ENCODE measurements at regions not wholly inside any gene's neighbourhood (a gene's known extent, or its start where the extent isn't known, plus 50 kb on each side); places are given as distances from the start of the nearest gene placed in this dataset.

- TF ChIP-seq CTCF (IDR thresholded peaks at IDR 0.05; ENCODE audit: low read length) = no peak
- no peak for TF ChIP-seq EZH2phosphoT487 (IDR thresholded peaks at IDR 0.05; ENCODE audit: low read length)
Observed at GRCh38 chr6:126537061-126537816, 197.3 kb downstream of the CENPW start.
